ENCODE measurements at regions not wholly inside any gene's neighbourhood (a gene's known extent, or its start where the extent isn't known, plus 50 kb on each side); places are given as distances from the start of the nearest gene placed in this dataset.

DNA sequence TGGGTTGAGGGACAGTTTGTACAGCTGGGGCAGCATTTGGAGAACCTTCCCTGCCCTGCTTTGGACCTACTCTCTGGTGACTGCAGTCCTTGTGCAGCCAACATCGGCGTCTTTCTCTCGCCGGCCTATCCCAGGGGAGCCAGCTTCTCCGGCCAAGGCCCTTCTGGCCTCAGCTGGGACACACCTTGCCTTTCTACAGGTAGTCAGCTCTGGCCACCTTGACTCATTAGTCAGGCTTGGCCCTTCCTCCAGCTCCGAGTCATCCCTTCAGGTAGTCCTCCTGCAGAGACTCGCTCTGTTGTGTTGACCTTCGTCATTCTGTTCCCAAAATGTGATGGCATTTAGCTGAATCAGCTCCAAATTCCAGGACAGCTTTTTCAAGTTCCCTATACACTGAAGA is 145.0 kb upstream of the CHST15 start:
- Mint-ChIP-seq H3K4me1 (ENCODE audit: low read depth) (no peaks in the 10 kb centered on the region), H3K27me3 (peaks cover 12% of the 10 kb centered on the region), H3K9me3 (no peaks in the 10 kb centered on the region), H3K27ac (no peak overlapping the region), H3K4me3 (no peak overlapping the region), H3K36me3 (ENCODE audit: low read depth) (no peaks in the 10 kb centered on the region)
- intact Hi-C loops (cut with micrococcal nuclease), result no loop called here

DNA sequence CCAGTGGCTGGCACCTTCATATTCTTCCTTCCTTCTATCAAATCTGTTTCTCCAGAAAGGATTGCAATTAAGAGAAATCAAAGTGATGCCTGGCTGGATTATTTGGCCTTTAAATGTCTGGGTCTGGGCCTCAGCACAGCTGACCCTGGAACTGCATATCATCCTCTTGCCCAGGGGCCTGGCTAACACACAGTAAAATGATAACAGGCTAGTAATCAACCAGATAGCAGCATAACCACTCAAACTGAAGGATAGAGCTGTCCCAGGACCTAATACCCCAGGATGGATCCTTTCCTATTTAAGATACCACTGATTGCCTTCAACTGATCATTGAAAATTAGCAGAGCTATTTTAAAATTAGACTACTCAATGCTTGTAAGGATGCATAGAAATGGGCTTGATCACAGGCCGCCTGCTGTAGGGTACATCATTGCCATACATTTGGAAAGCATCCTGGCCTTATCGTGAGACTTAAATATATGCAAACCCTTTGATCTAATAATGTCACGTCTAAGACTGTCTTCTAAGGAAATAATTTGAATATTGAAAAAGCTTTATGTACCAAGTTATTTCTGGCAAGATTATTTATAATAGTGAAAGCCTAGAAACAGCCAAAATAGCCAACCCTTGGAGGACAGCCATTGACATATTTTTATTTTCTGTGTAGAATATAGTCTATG is 144.0 kb upstream of the CHST15 start:
- no peak overlapping the region for H3K27ac Mint-ChIP-seq
- intact Hi-C loops (cut with micrococcal nuclease), result no loop called here

DNA sequence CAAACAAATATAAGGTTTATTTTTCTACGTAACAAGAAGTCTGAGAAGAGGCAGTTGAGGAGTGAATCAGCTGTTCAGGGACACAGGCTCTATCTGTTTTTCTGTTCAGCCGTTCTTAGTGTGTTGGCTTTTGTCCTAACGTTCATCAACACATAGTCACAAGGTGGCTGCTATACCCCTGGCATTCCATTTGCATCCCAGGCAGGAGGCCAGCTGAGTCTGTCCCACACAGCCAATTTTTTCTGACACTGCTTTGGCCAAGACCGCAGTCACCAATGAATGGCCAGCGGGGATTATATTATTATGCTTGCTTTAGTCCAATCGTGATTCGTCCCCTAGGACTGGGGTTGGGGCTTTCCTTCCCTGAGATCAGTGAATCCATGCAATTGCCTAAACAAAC is 143.4 kb upstream of the CHST15 start:
- Mint-ChIP-seq H3K4me1 (ENCODE audit: low read depth) (no peaks in the 10 kb centered on the region), H3K36me3 (ENCODE audit: low read depth) (no peaks in the 10 kb centered on the region), H3K4me3 (no peak overlapping the region), H3K27me3 (peaks cover 18% of the 10 kb centered on the region), H3K27ac (no peak overlapping the region), H3K9me3 (no peaks in the 10 kb centered on the region)
- intact Hi-C loops (cut with micrococcal nuclease), result no loop called here

More for the DNA sequence above, 144.0 kb upstream of the CHST15 start:
- Mint-ChIP-seq H3K27me3 (peaks cover 17% of the 10 kb centered on the region), H3K4me1 (ENCODE audit: low read depth) (no peaks in the 10 kb centered on the region), H3K4me3 (no peak overlapping the region), H3K36me3 (ENCODE audit: low read depth) (no peaks in the 10 kb centered on the region), H3K9me3 (no peaks in the 10 kb centered on the region)

DNA sequence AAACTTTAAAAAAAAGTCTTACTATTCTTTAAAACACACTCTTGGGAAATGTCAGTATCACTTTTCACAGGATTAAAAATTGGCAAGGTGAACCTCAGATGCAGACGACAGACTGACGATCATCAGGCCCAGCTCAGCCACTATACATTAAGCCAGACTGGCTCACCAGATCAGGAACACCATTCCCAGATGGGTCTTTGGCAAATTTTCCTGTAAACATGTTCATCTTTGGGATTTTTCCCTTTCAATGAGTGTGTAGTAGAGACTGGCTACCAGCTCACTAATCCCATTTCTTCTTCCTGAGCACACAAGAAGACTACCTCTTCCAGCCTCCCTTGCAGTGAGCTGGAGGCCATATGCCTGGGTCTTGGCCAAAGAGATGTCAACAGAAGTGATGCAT is 142.7 kb upstream of the CHST15 start:
- intact Hi-C loops (cut with micrococcal nuclease), result no loop called here
- no peaks in the 10 kb centered on the region for H3K9me3 Mint-ChIP-seq
- H3K4me3 Mint-ChIP-seq, result no peak overlapping the region
- H3K4me1 Mint-ChIP-seq (ENCODE audit: low read depth), result no peaks in the 10 kb centered on the region
- peaks cover 21% of the 10 kb centered on the region for H3K27me3 Mint-ChIP-seq
- H3K36me3 Mint-ChIP-seq (ENCODE audit: low read depth), result no peaks in the 10 kb centered on the region
- no peak overlapping the region for H3K27ac Mint-ChIP-seq

DNA sequence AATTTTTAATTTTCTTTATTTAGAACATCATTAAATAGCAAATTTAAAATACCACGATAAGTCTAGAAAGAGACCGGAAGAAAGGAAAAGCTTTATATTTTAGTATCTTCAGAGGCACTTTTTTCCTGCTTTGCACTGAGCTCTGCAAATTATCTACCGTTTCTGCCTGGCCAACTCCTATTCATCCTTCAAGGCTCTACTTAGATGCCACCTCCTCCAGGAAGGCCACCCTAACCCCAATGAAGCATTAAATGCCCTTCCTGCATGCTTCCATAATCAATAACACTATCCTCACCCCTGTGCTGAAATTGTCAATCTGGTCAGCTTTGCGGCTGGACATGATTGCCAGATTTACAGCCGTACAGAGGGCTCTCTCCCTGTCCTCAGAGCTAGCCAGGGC is 141.8 kb upstream of the CHST15 start:
- intact Hi-C loops (cut with micrococcal nuclease), result no loop called here
- no peaks in the 10 kb centered on the region for H3K36me3 Mint-ChIP-seq (ENCODE audit: low read depth)
- H3K27me3 Mint-ChIP-seq, result peaks cover 16% of the 10 kb centered on the region
- H3K27ac Mint-ChIP-seq, result no peak overlapping the region
- no peak overlapping the region for H3K4me3 Mint-ChIP-seq
- no peaks in the 10 kb centered on the region for H3K4me1 Mint-ChIP-seq (ENCODE audit: low read depth)
- no peaks in the 10 kb centered on the region for H3K9me3 Mint-ChIP-seq

DNA sequence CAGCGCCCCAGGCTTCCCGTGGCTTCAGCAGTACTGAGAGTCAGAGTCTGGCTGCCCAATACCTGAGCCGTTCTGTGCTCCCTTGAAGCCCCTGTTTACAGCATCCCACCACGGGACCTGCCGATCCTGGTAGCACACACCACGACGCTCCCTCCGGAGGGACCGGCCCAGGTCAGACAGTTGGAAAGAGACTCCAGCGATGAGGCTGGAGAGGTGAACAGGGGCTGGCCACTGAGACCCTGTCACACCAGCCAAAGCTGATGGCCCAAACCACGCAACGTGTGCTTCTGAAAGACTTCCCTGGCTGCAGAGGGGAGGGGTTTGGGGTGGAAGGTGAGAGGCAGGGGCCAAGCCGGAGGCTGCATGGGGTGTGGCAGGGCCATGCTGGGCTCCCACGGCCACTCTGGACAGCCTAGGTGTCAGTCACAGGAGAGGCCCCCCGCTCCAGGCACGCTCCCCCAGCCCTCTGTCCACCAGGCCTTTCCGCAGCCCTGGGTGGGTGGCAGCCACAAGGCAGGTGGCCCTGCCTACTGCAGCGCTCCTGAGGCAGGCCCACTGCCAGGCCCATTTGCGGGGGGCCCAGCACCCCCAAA is 140.2 kb upstream of the CHST15 start:
- intact Hi-C loops (cut with micrococcal nuclease), result no loop called here
- no peak overlapping the region for H3K4me3 Mint-ChIP-seq
- no peaks in the 10 kb centered on the region for H3K36me3 Mint-ChIP-seq (ENCODE audit: low read depth)
- no peaks in the 10 kb centered on the region for H3K9me3 Mint-ChIP-seq
- H3K27me3 Mint-ChIP-seq, result peaks cover 16% of the 10 kb centered on the region
- H3K4me1 Mint-ChIP-seq (ENCODE audit: low read depth), result no peaks in the 10 kb centered on the region
- H3K27ac Mint-ChIP-seq, result no peak overlapping the region

DNA sequence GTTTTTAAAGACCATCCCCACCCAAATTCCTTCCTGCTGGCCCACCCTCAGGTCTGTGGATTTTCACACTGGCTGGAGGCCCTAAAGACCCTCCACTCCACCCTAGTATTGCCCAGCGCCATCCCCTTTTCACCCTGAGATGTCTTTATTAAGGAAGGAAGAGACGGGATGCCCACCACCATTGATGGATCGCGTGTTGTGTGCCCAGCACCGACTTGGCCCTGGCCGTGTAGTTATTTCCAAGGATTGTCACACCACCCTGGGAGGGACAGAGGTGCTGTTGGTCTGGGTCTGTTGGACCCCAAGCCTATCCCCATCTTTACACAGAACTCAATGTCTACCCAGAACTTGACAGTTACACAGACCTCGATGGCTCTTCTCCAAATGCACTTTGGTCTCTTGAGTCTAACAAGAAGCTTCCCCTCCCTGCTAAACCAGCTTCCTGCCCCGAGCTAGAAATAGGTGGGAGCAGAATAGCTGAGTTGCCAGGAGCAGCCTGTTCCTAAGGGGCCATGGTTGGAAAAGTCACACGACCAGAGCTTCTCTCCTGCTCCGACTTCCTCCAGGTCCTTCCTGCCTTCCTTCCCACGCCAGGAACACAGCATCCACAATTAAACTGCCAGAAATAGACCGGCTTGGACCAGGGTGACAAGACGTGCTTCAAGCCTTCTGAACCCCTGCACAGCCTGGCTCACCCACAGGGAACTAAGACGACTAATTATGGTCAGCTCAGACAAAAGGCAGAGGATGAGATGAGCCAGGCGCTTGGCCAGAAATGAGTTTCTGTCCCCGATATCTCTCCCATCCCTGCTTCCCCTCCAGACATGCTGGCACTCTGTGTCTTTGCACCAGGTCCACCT is 139.5 kb upstream of the CHST15 start:
- peaks cover 16% of the 10 kb centered on the region for H3K27me3 Mint-ChIP-seq
- H3K9me3 Mint-ChIP-seq, result no peaks in the 10 kb centered on the region
- intact Hi-C loops (cut with micrococcal nuclease), result no loop called here
- no peak overlapping the region for H3K4me3 Mint-ChIP-seq
- no peak overlapping the region for H3K27ac Mint-ChIP-seq
- H3K36me3 Mint-ChIP-seq (ENCODE audit: low read depth), result no peaks in the 10 kb centered on the region
- H3K4me1 Mint-ChIP-seq (ENCODE audit: low read depth), result no peaks in the 10 kb centered on the region

DNA sequence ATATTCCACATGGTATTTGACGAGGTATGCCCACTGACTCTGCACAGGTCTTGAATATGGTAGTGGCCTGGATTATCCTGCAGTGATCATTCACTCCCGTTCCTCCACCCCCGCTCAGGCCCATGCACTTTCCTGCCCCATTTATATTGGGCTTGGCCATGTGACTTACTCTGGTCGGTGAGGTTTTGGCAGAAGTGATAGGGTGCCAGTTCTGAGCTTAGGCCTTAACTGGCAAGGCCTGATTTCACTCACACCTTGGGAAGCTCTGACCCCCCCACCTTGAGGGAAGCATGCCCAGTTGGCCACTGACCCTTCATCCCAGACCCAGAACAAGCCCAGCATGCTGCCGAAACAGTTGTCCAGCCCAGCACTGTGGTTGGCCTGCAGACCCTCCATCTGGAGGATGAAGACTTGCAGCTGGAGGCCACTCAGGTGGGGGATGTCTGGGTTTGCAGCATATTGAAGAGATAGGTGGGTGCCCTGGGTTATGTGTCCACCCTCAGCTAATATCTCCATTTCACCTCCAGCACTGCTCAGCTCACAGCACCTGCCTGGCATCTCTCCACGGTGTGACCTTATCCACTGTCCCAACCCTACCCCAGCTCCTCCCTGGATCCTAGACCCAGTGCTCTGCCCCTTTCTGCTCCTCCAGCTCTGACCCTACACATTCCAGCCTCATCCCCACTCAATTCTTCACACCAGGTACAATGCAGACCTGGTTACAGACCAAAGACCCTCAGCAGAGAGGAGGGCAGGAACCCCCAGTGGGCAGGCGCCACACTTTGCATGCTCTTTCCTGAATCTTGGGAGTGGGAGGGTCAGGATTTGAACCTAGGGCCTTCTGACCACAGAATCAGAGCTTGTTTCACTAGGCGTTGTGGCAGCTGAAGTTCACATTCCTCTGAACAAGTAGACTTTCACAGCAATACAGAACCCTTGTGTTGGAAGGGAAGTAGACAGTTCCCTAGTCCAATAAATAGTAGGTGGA is 138.1 kb upstream of the CHST15 start:
- intact Hi-C loops (cut with micrococcal nuclease), result no loop called here
- no peaks in the 10 kb centered on the region for H3K36me3 Mint-ChIP-seq (ENCODE audit: low read depth)
- H3K9me3 Mint-ChIP-seq, result no peaks in the 10 kb centered on the region
- no peak overlapping the region for H3K27ac Mint-ChIP-seq
- no peaks in the 10 kb centered on the region for H3K4me1 Mint-ChIP-seq (ENCODE audit: low read depth)
- no peak overlapping the region for H3K4me3 Mint-ChIP-seq
- H3K27me3 Mint-ChIP-seq, result peaks cover 16% of the 10 kb centered on the region

DNA sequence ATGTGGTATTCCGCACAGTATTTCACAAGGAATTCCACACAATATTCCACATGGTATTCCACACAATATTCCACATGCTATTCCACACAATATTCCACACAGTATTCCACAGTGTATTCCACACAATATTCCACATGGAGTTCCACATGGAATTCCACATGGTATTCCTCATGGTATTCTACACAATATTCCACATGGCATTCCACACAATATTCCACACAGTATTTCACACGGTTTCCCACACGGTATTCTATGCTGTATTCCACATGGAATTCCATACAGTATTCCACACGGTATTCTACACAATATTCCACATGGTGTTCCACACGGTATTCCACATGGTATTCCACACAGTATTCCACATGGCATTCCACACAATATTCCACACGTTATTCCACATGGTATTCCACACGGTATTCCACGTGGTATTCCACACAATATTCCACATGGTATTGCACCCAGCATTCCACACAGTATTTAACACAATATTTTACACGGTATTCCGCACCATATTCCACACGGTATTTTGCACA is 137.3 kb upstream of the CHST15 start:
- Mint-ChIP-seq H3K9me3 (no peaks in the 10 kb centered on the region), H3K36me3 (ENCODE audit: low read depth) (no peaks in the 10 kb centered on the region), H3K27me3 (peaks cover 19% of the 10 kb centered on the region), H3K4me1 (ENCODE audit: low read depth) (no peaks in the 10 kb centered on the region), H3K27ac (no peak overlapping the region), H3K4me3 (no peak overlapping the region)
- intact Hi-C loops (cut with micrococcal nuclease), result no loop called here

DNA sequence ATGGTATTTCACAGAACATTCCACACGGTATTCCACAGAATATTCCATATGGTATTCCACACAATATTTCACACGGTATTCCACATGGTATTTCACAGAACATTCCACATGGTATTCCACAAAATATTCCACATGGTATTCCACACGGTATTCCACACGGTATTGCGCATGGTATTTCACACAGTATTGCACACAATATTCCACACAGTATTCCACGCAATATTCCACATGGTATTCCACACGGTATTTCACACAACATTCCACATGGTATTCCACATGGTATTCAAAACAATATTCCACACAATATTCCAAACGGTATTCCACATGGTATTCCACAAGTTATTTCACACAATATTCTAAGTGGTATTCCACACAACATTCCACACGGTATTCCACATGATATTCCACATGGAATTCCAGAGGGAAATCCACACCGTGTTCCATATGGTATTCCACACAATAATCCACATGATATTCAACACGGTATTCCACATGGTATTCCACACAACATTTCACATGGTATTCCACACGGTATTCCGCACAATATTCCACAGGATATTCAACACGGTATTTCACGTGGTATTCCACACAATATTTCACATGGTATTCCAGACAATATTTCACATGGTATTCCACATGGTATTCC is 136.7 kb upstream of the CHST15 start:
- Mint-ChIP-seq H3K27ac (no peak overlapping the region), H3K36me3 (ENCODE audit: low read depth) (no peaks in the 10 kb centered on the region), H3K4me3 (no peak overlapping the region), H3K27me3 (peaks cover 19% of the 10 kb centered on the region), H3K9me3 (no peaks in the 10 kb centered on the region), H3K4me1 (ENCODE audit: low read depth) (no peaks in the 10 kb centered on the region)
- intact Hi-C loops (cut with micrococcal nuclease), result no loop called here

DNA sequence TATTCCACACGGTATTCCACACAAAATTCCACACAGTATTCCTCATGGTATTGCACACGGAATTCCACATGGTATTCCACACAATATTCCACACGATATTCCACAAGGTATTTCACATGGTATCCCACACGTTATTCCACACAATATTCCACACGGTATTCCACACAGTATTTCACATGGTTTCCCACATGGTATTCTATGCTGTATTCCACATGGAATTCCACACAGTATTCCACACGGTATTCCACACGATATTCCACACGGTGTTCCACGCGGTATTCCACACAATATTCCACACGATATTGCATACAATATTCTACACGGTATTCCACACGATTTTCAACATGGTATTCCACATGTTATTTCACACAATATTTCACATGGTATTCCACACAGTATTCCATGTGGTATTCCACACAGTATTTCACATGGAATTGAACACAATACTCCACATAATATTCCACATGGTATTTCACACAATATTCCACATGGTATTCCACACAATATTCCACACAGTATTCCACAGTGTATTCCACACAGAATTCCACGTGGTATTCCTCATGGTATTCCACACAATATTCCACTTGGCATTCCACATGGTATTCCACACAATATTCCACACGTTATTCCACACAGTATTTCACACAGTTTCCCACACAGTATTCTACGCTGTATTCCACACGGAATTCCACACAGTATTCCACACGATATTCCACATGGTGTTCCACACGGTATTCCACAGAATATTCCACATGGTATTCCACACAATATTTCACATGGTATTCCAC is 136.0 kb upstream of the CHST15 start:
- Mint-ChIP-seq H3K27me3 (peaks cover 18% of the 10 kb centered on the region), H3K4me3 (no peak overlapping the region), H3K4me1 (ENCODE audit: low read depth) (no peaks in the 10 kb centered on the region), H3K27ac (no peak overlapping the region), H3K9me3 (no peaks in the 10 kb centered on the region), H3K36me3 (ENCODE audit: low read depth) (no peaks in the 10 kb centered on the region)
- intact Hi-C loops (cut with micrococcal nuclease), result no loop called here

DNA sequence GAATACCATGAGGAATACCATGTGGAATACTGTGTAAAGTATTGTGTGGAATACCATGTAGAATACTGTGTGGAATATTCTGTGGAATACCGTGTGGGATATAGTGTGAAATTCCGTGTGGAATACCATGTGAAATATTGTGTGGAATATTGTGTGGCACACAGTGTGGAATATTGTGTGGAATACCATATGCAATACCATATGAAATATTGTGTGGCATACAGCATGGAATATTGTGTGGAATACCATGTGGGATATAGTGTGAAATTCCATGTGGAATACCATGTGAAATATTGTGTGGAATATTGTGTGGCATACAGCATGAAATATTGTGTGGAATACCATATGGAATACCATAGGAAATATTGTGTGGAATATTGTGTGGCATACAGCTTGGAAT is 135.1 kb upstream of the CHST15 start:
- intact Hi-C loops (cut with micrococcal nuclease), result no loop called here
- H3K4me1 Mint-ChIP-seq (ENCODE audit: low read depth), result no peaks in the 10 kb centered on the region
- no peak overlapping the region for H3K4me3 Mint-ChIP-seq
- no peaks in the 10 kb centered on the region for H3K9me3 Mint-ChIP-seq
- H3K27me3 Mint-ChIP-seq, result peaks cover 15% of the 10 kb centered on the region
- H3K27ac Mint-ChIP-seq, result no peak overlapping the region
- H3K36me3 Mint-ChIP-seq (ENCODE audit: low read depth), result no peaks in the 10 kb centered on the region

Data from dendritic cell treated with granulocyte-macrophage colony-stimulating factor and Interleukin-4, amounts not matched to agents 40 ng/mL and 50 ng/mL, for 4 days (primary cell).